K562 (cell line): ENCODE measurements at regions not wholly inside any gene's neighbourhood (a gene's known extent, or its start where the extent isn't known, plus 50 kb on each side); places are given as distances from the start of the nearest gene placed in this dataset.

Experiments used
- ATAC-seq: fragments of 200-7000 bp; cut with Tn5 transposase; 3 replicates; pipeline ENCODE4 v1.9.1; 2020; ENCODE audit warnings: moderate library complexity
- BruUV-seq: library from RNA; stranded (reverse); fragments of 400-500 nt; replicated peaks from 2 replicates; lab custom pipeline; 2021; lab: Mats Ljungman, UMichigan
- CTCF ChIA-PET: fragments of 300-600 bp; formaldehyde crosslinking; extraction: SDS; loops from one replicate; lab custom pipeline; 2021; ENCODE audit warnings: low intra/inter-chr PET ratio; lab: Yijun Ruan, JAX
- POLR2A ChIA-PET: fragments of 300-600, 350-650 bp; sonication (Branson Sonifier 250); formaldehyde crosslinking; extraction: SDS; loops from one replicate; lab custom pipeline; 2021; ENCODE audit warnings: antibody characterized with exemption, inconsistent platforms; lab: Yijun Ruan, JAX
- DNase-seq, 4 experiments: peaks; one replicate each; pipeline versions ENCODE4 v3.0.0 to v3.0.0-alpha.2; 2011 to 2018; ENCODE audit warnings: low spot score in 3 of 4, mixed read lengths in 3 of 4; ENCODE audit errors: extremely low read depth in 1 of 4
- FAIRE-seq: peaks from 2 replicates; lab custom pipeline; 2011; peaks lifted over from hg19 to GRCh38; lab: Jason Lieb, UNC
- H2AFZ ChIP-seq: 2 replicates; pipeline ENCODE4 v1.6.0; 2011; ENCODE audit warnings: low read depth, low read length, control low read depth, inconsistent platforms
- H3K27ac ChIP-seq: fragments of 200-600 bp; 3 replicates; pipeline ENCODE4 v1.8.0; 2011; ENCODE audit warnings: low read depth, mild to moderate bottlenecking, control low read depth, inconsistent platforms, low read length, moderate library complexity, mixed read lengths; ENCODE audit errors: extremely low read depth
- H3K27me3 ChIP-seq, 2 experiments: fragments of 300-600 bp in 1 of 2; 2 replicates in 1 of 2; 3 replicates in 1 of 2; pipeline versions ENCODE4 v1.6.0 to v1.8.0; 2011; ENCODE audit warnings: inconsistent platforms in 2 of 2, low read length in 2 of 2, mild to moderate bottlenecking in 1 of 2, mixed read lengths in 1 of 2, moderate library complexity in 1 of 2; ENCODE audit not compliant: control insufficient read depth in 2 of 2, insufficient read depth in 2 of 2
- H3K36me3 ChIP-seq: fragments of 300-600 bp; 3 replicates; pipeline ENCODE4 v1.8.0; 2011; ENCODE audit warnings: mild to moderate bottlenecking, low read length, inconsistent platforms; ENCODE audit not compliant: control insufficient read depth, insufficient read depth
- H3K4me1 ChIP-seq, 2 experiments: fragments of 200-600 bp in 1 of 2; replicated peaks in 1 of 2; 2 replicates in 1 of 2; 3 replicates in 1 of 2; pipeline versions ENCODE4 v1.5.1 to v1.8.0; 2011; ENCODE audit warnings: inconsistent platforms in 2 of 2, low read length in 2 of 2, mild to moderate bottlenecking in 1 of 2, mixed read lengths in 1 of 2, moderate library complexity in 1 of 2; ENCODE audit not compliant: control insufficient read depth in 2 of 2, insufficient read depth in 2 of 2
- H3K4me2 ChIP-seq: 2 replicates; pipeline ENCODE4 v1.6.1; 2011; ENCODE audit warnings: low read length, control low read depth, inconsistent platforms, mixed read lengths; ENCODE audit not compliant: insufficient read depth
- H3K4me3 ChIP-seq: fragments of 200-600 bp; sonication (generic), shearing (Covaris generic); 2 replicates; pipeline ENCODE4 v1.5.1; 2016; ENCODE audit warnings: control low read depth, inconsistent platforms
- H3K79me2 ChIP-seq: fragments of 200-600 bp; 3 replicates; pipeline ENCODE4 v1.8.0; 2011; ENCODE audit warnings: low read length, inconsistent platforms; ENCODE audit not compliant: control insufficient read depth, insufficient read depth
- H3K9ac ChIP-seq, 2 experiments: 2 replicates each; pipeline versions ENCODE4 v1.6.0 to v1.6.1; 2011; ENCODE audit warnings: low read depth in 2 of 2, low read length in 2 of 2, control low read depth in 1 of 2, inconsistent platforms in 1 of 2, mild to moderate bottlenecking in 1 of 2, mixed read lengths in 1 of 2; ENCODE audit not compliant: insufficient read depth in 1 of 2
- H3K9me1 ChIP-seq: one replicate; pipeline ENCODE4 v1.6.0; 2011; ENCODE audit warnings: inconsistent platforms, mild to moderate bottlenecking, low read length, moderate library complexity; ENCODE audit not compliant: control insufficient read depth, insufficient read depth
- H3K9me3 ChIP-seq: replicated peaks from 2 replicates; pipeline ENCODE4 v1.5.1; 2011; ENCODE audit warnings: low read depth, low read length, inconsistent platforms; ENCODE audit not compliant: control insufficient read depth, insufficient read depth
- H4K20me1 ChIP-seq: replicated peaks from 2 replicates; pipeline ENCODE4 v1.6.1; 2011; ENCODE audit warnings: low read length, inconsistent platforms, mixed read lengths; ENCODE audit not compliant: control insufficient read depth, insufficient read depth
- AFF1 ChIP-seq, 2 experiments: fragments of 450-650 bp; IDR thresholded peaks; 2 replicates each; pipeline ENCODE4 v1.6.1; 2018; ENCODE audit warnings: mild to moderate bottlenecking in 2 of 2, low read depth in 1 of 2; ENCODE audit not compliant: partially characterized antibody in 2 of 2
- CTCF ChIP-seq, 3 experiments: IDR thresholded peaks in 2 of 3; conservative IDR thresholded peaks in 1 of 3; 2 replicates each; pipeline ENCODE4 v1.5.1; 2011 to 2012; ENCODE audit warnings: low read length in 3 of 3, mild to moderate bottlenecking in 3 of 3, control low read depth in 2 of 3, improper control_type of control experiment in 1 of 3, inconsistent platforms in 1 of 3, low read depth in 1 of 3, mixed read lengths in 1 of 3, moderate library complexity in 1 of 3; ENCODE audit not compliant: insufficient read depth in 2 of 3
- ELF2 ChIP-seq: fragments of 250-450 bp; sonication (Bioruptor Pico); IDR thresholded peaks from 2 replicates; pipeline ENCODE4 v1.5.0; 2021; ENCODE audit warnings: mild to moderate bottlenecking
- SAFB2 ChIP-seq: fragments of 200-400 bp; formaldehyde crosslinking; IDR thresholded peaks from 2 replicates; pipeline ENCODE4 v1.6.1; 2018; ENCODE audit warnings: borderline replicate concordance, low read length, low read depth, moderate library complexity; ENCODE audit not compliant: severe bottlenecking
- TCF7 ChIP-seq: sonication (generic); IDR thresholded peaks from 2 replicates; pipeline ENCODE4 v1.6.1; 2016; ENCODE audit warnings: antibody characterized with exemption, borderline replicate concordance
- TFAP4 ChIP-seq: sonication (generic); formaldehyde crosslinking; IDR thresholded peaks from 2 replicates; pipeline ENCODE4 v1.8.0; 2022; ENCODE audit warnings: missing genetic modification reagents, mild to moderate bottlenecking, moderate library complexity, borderline replicate concordance
- ZBTB8A ChIP-seq: fragments of 450-650 bp; IDR thresholded peaks from 2 replicates; pipeline ENCODE4 v1.6.1; 2018; ENCODE audit warnings: mild to moderate bottlenecking, moderate library complexity; ENCODE audit not compliant: partially characterized antibody
- ZNF134 ChIP-seq: fragments of 250-450 bp; sonication (Bioruptor Pico); conservative IDR thresholded peaks from 2 replicates; pipeline ENCODE4 v1.4.0; 2020
- in situ Hi-C: fragments of 300-500 bp; cut with MboI; formaldehyde crosslinking; loops from 4 replicates; pipeline ENCODE4 v1.15.0; 2018; ENCODE audit warnings: inconsistent platforms, mixed read lengths
- intact Hi-C: fragments of 100-400 bp; cut with micrococcal nuclease; formaldehyde crosslinking; loops from 2 replicates; pipeline ENCODE4 v1.14.2; 2022
- TF ChIP-seq, protein P1 (sequence below): fragments of 450-650 bp; IDR thresholded peaks from 2 replicates; pipeline ENCODE4 v1.6.1; 2018; ENCODE audit warnings: mild to moderate bottlenecking, low read depth; ENCODE audit not compliant: partially characterized antibody
- TF ChIP-seq, protein P2 (sequence below): fragments of 450-650 bp; formaldehyde crosslinking; IDR thresholded peaks from 2 replicates; pipeline ENCODE4 v1.4.0; 2020; ENCODE audit warnings: mild to moderate bottlenecking, moderate library complexity
- TF ChIP-seq, protein P3 (sequence below): sonication (generic); formaldehyde crosslinking; IDR thresholded peaks from 2 replicates; pipeline ENCODE4 v1.5.0; 2020; ENCODE audit warnings: missing genetic modification reagents

DNA sequence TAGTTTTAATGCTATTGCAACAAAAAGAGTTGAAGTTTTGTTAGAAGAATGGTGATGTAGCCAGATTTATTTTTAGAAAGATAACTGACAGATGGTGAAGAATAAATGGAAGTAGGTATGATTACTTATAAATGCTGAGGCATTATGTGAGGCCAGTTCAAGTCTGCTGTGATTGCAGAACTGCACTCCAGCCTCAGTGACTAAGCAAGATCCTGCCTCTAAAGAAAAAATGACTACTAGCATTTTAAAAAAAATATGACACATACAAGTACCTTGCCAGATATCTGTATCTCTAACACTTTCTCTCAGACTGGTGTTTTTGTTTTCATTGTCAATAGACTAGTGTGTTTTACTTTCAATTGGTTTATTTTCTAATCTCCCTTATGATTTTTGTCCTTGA, 1242.4 kb upstream of the ADGRL4 start:
- FAIRE-seq: no peak
- CTCF ChIA-PET: no interaction called here
- no peak for TF ChIP-seq ZBTB8A
- TF ChIP-seq, protein P1, sequence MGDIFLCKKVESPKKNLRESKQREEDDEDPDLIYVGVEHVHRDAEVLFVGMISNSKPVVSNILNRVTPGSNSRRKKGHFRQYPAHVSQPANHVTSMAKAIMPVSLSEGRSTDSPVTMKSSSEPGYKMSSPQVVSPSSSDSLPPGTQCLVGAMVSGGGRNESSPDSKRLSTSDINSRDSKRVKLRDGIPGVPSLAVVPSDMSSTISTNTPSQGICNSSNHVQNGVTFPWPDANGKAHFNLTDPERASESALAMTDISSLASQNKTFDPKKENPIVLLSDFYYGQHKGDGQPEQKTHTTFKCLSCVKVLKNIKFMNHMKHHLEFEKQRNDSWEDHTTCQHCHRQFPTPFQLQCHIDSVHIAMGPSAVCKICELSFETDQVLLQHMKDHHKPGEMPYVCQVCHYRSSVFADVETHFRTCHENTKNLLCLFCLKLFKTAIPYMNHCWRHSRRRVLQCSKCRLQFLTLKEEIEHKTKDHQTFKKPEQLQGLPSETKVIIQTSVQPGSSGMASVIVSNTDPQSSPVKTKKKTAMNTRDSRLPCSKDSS: no peak
- TF ChIP-seq TFAP4 (CRISPR knock-in tag): no peak
- no peak for TF ChIP-seq TCF7
- no peak for TF ChIP-seq ELF2 (CRISPR knock-in tag)
- TF ChIP-seq, protein P2, sequence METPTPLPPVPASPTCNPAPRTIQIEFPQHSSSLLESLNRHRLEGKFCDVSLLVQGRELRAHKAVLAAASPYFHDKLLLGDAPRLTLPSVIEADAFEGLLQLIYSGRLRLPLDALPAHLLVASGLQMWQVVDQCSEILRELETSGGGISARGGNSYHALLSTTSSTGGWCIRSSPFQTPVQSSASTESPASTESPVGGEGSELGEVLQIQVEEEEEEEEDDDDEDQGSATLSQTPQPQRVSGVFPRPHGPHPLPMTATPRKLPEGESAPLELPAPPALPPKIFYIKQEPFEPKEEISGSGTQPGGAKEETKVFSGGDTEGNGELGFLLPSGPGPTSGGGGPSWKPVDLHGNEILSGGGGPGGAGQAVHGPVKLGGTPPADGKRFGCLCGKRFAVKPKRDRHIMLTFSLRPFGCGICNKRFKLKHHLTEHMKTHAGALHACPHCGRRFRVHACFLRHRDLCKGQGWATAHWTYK (CRISPR knock-in tag): no peak
- TF ChIP-seq, protein P3, sequence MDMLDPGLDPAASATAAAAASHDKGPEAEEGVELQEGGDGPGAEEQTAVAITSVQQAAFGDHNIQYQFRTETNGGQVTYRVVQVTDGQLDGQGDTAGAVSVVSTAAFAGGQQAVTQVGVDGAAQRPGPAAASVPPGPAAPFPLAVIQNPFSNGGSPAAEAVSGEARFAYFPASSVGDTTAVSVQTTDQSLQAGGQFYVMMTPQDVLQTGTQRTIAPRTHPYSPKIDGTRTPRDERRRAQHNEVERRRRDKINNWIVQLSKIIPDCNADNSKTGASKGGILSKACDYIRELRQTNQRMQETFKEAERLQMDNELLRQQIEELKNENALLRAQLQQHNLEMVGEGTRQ (CRISPR knock-in tag): no peak
- TF ChIP-seq ZNF134 (CRISPR knock-in tag): no peak
- TF ChIP-seq SAFB2: no peak
- no peak for TF ChIP-seq CTCF (IDR thresholded peaks at IDR 0.05 in 2 of 3, conservative IDR thresholded peaks at IDR 0.05 in 1 of 3; ENCODE audit: insufficient read depth in 2 of 3, low read depth in 1 of 3, low read length in 3 of 3)
- TF ChIP-seq AFF1 (IDR thresholded peaks at IDR 0.05; ENCODE audit: low read depth in 1 of 2, partially characterized antibody in 2 of 2): no peak

More for the DNA sequence above, 1242.4 kb upstream of the ADGRL4 start:
- POLR2A ChIA-PET: interaction anchor here (0.6 kb wide), 1 partner anchor 15 kb away, joined by 3 read pairs; no protein-coding TSS in a partner anchor
- no peaks in the 10 kb centered on the region for H3K79me2 ChIP-seq
- intact Hi-C loops (no loop called here), in situ Hi-C loops (no loop called here)
- no peaks in the 10 kb centered on the region for H3K27me3 ChIP-seq
- no peak overlapping the region for H3K4me2 ChIP-seq
- H3K27ac ChIP-seq: no peak overlapping the region
- no peaks in the 10 kb centered on the region for H3K36me3 ChIP-seq
- H3K4me3 ChIP-seq: no peak overlapping the region
- no peaks in the 10 kb centered on the region for H3K4me1 ChIP-seq
- H2AFZ ChIP-seq: no peak overlapping the region
- no TSS peak for BruUV-seq
- ATAC-seq: no peak
- DNase-seq: no peak
- no peak overlapping the region for H3K9ac ChIP-seq
- no peaks in the 10 kb centered on the region for H3K9me3 ChIP-seq
- H3K9me1 ChIP-seq: no peaks in the 10 kb centered on the region
- H4K20me1 ChIP-seq: no peaks in the 10 kb centered on the region
